ENCODE measurements at regions not wholly inside any gene's neighbourhood (a gene's known extent, or its start where the extent isn't known, plus 50 kb on each side); places are given as distances from the start of the nearest gene placed in this dataset.

- no peak for DNase-seq (ENCODE audit: low read depth in 2 of 3, low spot score in 1 of 3)
Measured at GRCh38 chr14:104421892-104422828, 157.4 kb upstream of the C14orf180 start.

- DNase-seq (ENCODE audit: low read depth in 2 of 3, low spot score in 1 of 3), result no peak
Measured at GRCh38 chr14:104422837-104423681, 156.5 kb upstream of the C14orf180 start.

- no peak for DNase-seq (ENCODE audit: low read depth in 2 of 3, low spot score in 1 of 3)
Measured at GRCh38 chr14:104423701-104424405, 155.7 kb upstream of the C14orf180 start.

GRCh38 chr14:104424406-104425072 lies 155.0 kb upstream of the C14orf180 start:
- no peak for DNase-seq (ENCODE audit: low read depth in 2 of 3, low spot score in 1 of 3)

- DNase-seq (ENCODE audit: low read depth in 2 of 3, low spot score in 1 of 3), result no peak
Measured at GRCh38 chr14:104425171-104425681, 154.3 kb upstream of the C14orf180 start.

GRCh38 chr14:104425763-104426646 lies 153.6 kb upstream of the C14orf180 start:
- DNase-seq (ENCODE audit: low read depth in 2 of 3, low spot score in 1 of 3), result no peak

GRCh38 chr14:104427131-104427851 lies 152.3 kb upstream of the C14orf180 start:
- DNase-seq (ENCODE audit: low read depth in 2 of 3, low spot score in 1 of 3), result no peak

GRCh38 chr14:104428333-104428851 lies 151.2 kb upstream of the C14orf180 start:
- DNase-seq (ENCODE audit: low read depth in 2 of 3, low spot score in 1 of 3), result no peak

- DNase-seq (ENCODE audit: low read depth in 2 of 3, low spot score in 1 of 3), result no peak
Measured at GRCh38 chr14:104428860-104429259, 150.7 kb upstream of the C14orf180 start.

GRCh38 chr14:104429291-104429861 lies 150.2 kb upstream of the C14orf180 start:
- DNase-seq (ENCODE audit: low read depth in 2 of 3, low spot score in 1 of 3), result no peak

GRCh38 chr14:104431351-104431928 lies 148.1 kb upstream of the C14orf180 start:
- no peak for DNase-seq (ENCODE audit: low read depth in 2 of 3, low spot score in 1 of 3)

GRCh38 chr14:104431929-104432541 lies 147.5 kb upstream of the C14orf180 start:
- no peak for DNase-seq (ENCODE audit: low read depth in 2 of 3, low spot score in 1 of 3)

- DNase-seq (ENCODE audit: low read depth in 2 of 3, low spot score in 1 of 3), result no peak
Measured at GRCh38 chr14:104432611-104433231, 146.8 kb upstream of the C14orf180 start.

GRCh38 chr14:104433401-104434213 lies 146.0 kb upstream of the C14orf180 start:
- DNase-seq (ENCODE audit: low read depth in 2 of 3, low spot score in 1 of 3), result no peak

GRCh38 chr14:104434214-104435076 lies 145.1 kb upstream of the C14orf180 start:
- DNase-seq (ENCODE audit: low read depth in 2 of 3, low spot score in 1 of 3), result no peak

All from stimulated activated CD4-positive, alpha-beta T cell treated with anti-CD3 and anti-CD28 coated beads, Interleukin-12 subunit alpha, Interleukin-12 subunit beta, amount 100 ng/mL, for 48 hours (primary cell).